AG09309 (cell line): ENCODE measurements at regions not wholly inside any gene's neighbourhood (a gene's known extent, or its start where the extent isn't known, plus 50 kb on each side); places are given as distances from the start of the nearest gene placed in this dataset.
"Not testable (repeated sequence)": the region's sequence is repeated elsewhere in the genome, so short reads cannot be mapped to it uniquely, and the experiment has no call there.

ENCODE experiments used
- DNase-seq: peaks from one replicate; pipeline ENCODE4 v3.0.0-alpha.2; 2010; ENCODE audit warnings: low read depth
- H3K4me3 ChIP-seq: 2 replicates; pipeline ENCODE4 v1.5.1; 2011; ENCODE audit warnings: mild to moderate bottlenecking, low read depth, low read length, moderate library complexity; ENCODE audit not compliant: control insufficient read depth
- TF ChIP-seq, protein P1 (sequence below): IDR thresholded peaks from 2 replicates; pipeline ENCODE4 v1.5.1; 2011; ENCODE audit warnings: mild to moderate bottlenecking, low read depth, low read length, inconsistent platforms; ENCODE audit not compliant: insufficient read depth, control insufficient read depth; ENCODE audit errors: missing control alignments

DNA sequence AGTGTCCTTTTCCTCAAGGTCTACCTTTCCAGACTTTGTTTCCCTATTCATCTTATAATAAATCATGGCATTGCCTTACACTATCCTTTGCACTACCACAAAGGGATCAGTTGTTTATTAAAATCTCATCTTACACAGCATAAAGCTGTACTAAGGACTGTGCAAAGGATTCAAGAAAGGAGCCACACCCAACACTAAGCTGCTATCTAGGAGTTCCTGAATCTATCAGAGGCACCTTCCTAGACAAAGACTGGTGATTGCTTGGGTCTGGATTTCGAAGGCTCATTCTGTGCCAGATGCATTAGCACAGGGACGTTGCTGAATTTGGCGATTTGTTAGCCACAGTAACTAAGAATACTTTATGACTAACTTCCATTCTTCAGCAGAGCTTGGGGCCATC is 412.0 kb downstream of the NUP35 start:
- TF ChIP-seq, protein P1, sequence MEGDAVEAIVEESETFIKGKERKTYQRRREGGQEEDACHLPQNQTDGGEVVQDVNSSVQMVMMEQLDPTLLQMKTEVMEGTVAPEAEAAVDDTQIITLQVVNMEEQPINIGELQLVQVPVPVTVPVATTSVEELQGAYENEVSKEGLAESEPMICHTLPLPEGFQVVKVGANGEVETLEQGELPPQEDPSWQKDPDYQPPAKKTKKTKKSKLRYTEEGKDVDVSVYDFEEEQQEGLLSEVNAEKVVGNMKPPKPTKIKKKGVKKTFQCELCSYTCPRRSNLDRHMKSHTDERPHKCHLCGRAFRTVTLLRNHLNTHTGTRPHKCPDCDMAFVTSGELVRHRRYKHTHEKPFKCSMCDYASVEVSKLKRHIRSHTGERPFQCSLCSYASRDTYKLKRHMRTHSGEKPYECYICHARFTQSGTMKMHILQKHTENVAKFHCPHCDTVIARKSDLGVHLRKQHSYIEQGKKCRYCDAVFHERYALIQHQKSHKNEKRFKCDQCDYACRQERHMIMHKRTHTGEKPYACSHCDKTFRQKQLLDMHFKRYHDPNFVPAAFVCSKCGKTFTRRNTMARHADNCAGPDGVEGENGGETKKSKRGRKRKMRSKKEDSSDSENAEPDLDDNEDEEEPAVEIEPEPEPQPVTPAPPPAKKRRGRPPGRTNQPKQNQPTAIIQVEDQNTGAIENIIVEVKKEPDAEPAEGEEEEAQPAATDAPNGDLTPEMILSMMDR: no peak
- DNase-seq: no peak
- H3K4me3 ChIP-seq: no peak overlapping the region

DNA sequence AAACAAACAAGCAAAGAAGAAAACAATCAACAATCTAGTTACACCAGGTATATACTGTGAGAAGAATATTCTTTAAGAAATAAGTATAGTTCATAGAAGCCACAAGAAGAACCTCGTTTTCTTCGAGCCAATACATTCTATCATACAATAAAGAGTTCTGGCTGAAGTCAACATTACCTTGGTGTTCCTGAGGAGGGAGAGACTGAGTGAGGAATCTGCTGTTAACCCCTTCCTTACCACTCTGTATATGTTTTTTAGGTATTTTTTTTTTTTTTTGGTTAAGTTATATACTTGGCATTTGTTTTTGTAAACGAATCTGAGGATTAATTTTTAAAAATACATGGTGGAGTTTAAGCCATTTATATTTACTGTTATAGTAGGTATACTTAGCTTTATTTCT is 412.5 kb downstream of the NUP35 start:
- TF ChIP-seq, protein P1: no peak
- no peak for DNase-seq
- no peak overlapping the region for H3K4me3 ChIP-seq

DNA sequence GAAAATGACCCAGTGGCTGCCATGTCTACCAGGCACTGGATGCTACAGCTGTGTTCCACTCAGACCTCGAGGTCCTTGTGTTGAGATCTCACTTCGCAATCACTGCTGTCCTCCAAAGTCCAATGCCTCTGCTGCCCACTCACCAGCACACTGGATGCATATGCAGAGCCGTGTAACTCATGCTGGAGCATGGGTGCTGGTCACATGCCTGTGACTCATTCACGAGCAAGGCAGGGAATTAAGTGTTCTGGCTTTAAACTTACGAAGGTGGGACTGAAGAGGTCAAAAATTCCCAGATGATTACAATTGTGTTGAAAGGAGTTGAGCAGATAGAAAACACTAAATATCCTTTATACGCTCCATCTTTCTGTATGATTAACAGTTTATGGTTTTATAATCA is 417.5 kb downstream of the NUP35 start:
- TF ChIP-seq, protein P1: no peak
- no peak overlapping the region for H3K4me3 ChIP-seq
- no peak for DNase-seq

DNA sequence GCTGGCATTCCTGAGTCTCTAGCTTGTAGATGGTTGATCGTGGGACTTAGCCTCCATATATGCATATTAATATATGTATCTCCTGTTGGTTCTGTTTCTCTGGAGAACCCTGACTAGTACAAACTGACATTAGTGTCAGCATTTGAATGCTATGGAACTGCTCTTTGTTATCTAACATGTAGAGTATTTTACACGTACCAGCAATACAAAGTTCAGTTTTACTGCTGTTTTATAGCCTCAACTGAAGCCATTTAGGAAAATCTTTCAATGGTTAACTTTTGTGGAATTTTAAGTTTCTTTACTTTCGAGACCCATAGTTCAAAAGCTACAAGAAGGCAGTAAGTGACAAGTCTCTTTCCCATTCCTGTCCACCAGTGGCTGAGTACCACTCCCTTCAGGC is 418.4 kb downstream of the NUP35 start:
- no peak for DNase-seq
- no peak overlapping the region for H3K4me3 ChIP-seq
- TF ChIP-seq, protein P1: no peak

DNA sequence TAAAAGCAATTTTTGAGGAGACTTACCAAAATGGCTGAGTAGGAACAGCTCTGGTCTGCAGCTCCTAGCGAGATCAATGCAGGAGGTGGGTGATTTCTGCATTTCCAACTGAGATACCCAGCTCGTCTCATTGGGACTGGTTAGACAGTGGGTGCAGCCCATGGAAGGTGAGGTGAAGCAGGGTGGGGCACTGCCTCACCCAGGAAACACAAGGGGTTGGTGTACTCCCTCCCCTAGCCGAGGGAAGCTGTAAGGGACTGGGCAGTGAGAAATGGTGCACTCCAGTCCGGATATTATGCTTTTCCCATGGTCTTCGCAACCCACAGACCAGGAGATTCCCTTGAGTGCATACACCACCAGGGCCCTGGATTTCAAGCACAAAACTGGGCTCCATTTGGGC is 419.0 kb downstream of the NUP35 start:
- TF ChIP-seq, protein P1: no peak
- H3K4me3 ChIP-seq: no peak overlapping the region
- no peak for DNase-seq

DNA sequence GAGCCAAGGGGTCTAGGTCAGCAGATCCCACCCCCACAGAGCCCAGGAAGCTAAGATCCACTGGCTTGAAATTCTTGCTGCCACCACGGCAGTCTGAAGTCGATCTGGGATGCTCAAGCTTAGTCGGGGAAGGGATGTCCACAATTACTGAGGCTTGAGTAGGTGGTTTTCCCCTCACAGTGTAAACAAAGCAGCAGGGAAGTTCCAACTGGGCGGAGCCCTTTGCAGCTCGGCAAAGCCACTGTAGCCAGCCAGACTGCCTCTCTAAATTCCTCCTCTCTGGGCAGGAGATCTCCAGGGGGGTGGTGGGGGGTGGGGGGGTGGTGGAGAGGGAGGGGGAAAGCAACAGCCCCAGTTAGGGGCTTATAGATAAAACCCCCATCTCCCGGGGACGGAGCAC is 419.5 kb downstream of the NUP35 start:
- TF ChIP-seq, protein P1: no peak
- H3K4me3 ChIP-seq: no peak overlapping the region
- DNase-seq: no peak

DNA sequence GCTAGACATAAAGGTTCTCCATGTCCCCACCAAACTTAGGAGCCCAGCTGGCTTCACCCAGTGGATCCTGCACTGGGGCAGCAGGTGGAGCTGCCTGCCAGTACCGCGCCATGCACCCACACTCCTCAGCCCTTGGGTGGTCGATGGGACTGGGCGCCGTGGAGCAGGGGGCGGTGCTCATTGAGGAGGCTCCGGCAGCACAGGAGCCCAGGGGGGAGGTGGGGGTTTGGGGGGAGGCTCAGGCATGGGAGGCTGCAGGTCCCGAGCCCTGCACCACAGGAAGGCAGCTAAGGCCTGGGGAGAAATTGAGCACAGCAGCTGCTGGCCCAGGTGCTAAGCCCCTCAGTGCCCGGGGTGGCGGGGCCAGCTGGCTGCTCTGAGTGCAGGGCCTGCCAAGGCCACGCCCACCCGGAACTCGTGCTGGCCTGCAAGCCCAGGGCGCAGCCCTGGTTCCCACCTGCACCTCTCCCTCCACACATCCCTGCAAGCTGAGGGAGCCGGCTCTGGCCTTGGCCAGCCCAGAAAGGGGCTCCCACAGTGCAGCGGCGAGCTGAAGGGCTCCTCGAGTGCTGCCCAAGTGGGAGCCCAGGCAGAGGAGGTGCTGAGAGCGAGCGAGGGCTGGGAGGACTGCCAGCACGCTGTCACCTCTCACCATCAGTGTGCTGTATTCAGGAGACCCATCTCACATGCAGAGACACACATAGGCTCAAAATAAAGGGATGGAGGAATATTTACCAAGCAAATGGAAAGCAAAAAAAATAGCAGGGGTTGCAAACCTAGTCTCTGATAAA is 422.5 kb downstream of the NUP35 start:
- DNase-seq, H3K4me3 ChIP-seq: not testable (repeated sequence)
